HUES48 (cell line): ENCODE measurements at regions not wholly inside any gene's neighbourhood (a gene's known extent, or its start where the extent isn't known, plus 50 kb on each side); places are given as distances from the start of the nearest gene placed in this dataset.

Experiments
- H3K27ac ChIP-seq: one replicate; pipeline ENCODE4 v1.7.0; 2013; ENCODE audit warnings: low read depth, low read length, inconsistent platforms
- H3K27me3 ChIP-seq: 2 replicates; pipeline ENCODE4 v1.6.1; 2013; ENCODE audit warnings: mild to moderate bottlenecking, low read length; ENCODE audit not compliant: control insufficient read depth, insufficient read depth
- H3K36me3 ChIP-seq: 2 replicates; pipeline ENCODE4 v1.6.1; 2013; ENCODE audit warnings: low read length; ENCODE audit not compliant: control insufficient read depth, insufficient read depth
- H3K4me1 ChIP-seq: 2 replicates; pipeline ENCODE4 v1.6.1; 2013; ENCODE audit warnings: mild to moderate bottlenecking, low read length; ENCODE audit not compliant: control insufficient read depth, insufficient read depth
- H3K4me3 ChIP-seq: 2 replicates; pipeline ENCODE4 v1.5.1; 2013; ENCODE audit warnings: mild to moderate bottlenecking, low read depth, low read length
- H3K9ac ChIP-seq: 2 replicates; pipeline ENCODE4 v1.6.1; 2013; ENCODE audit warnings: mild to moderate bottlenecking, low read depth, low read length, moderate library complexity
- H3K9me3 ChIP-seq: 2 replicates; pipeline ENCODE4 v1.6.1; 2013; ENCODE audit warnings: low read length; ENCODE audit not compliant: control insufficient read depth, insufficient read depth

GRCh38 chr3:159829539-159830227, 159.0 kb upstream of the IL12A start:
- H3K27ac ChIP-seq, result no peak overlapping the region
- H3K9me3 ChIP-seq, result no peaks in the 10 kb centered on the region
- H3K4me1 ChIP-seq, result no peaks in the 10 kb centered on the region
- no peak overlapping the region for H3K9ac ChIP-seq
- no peak overlapping the region for H3K4me3 ChIP-seq
- H3K27me3 ChIP-seq, result no peaks in the 10 kb centered on the region
- no peaks in the 10 kb centered on the region for H3K36me3 ChIP-seq

GRCh38 chr3:159830523-159831154, 158.0 kb upstream of the IL12A start:
- H3K9me3 ChIP-seq, result no peaks in the 10 kb centered on the region
- no peaks in the 10 kb centered on the region for H3K27me3 ChIP-seq
- H3K9ac ChIP-seq, result no peak overlapping the region
- H3K4me3 ChIP-seq, result no peak overlapping the region
- no peaks in the 10 kb centered on the region for H3K4me1 ChIP-seq
- no peak overlapping the region for H3K27ac ChIP-seq
- H3K36me3 ChIP-seq, result no peaks in the 10 kb centered on the region

GRCh38 chr3:159831466-159831865, 157.2 kb upstream of the IL12A start:
- no peaks in the 10 kb centered on the region for H3K4me1 ChIP-seq

GRCh38 chr3:159832024-159832423, 156.6 kb upstream of the IL12A start:
- Histone ChIP-seq H3K4me3 (no peak overlapping the region), H3K27ac (no peak overlapping the region), H3K9ac (no peak overlapping the region)

More at GRCh38 chr3:159831466-159831865, 157.2 kb upstream of the IL12A start:
- Histone ChIP-seq H3K27me3 (no peaks in the 10 kb centered on the region), H3K9me3 (no peaks in the 10 kb centered on the region), H3K36me3 (no peaks in the 10 kb centered on the region), H3K4me3 (no peak overlapping the region), H3K27ac (no peak overlapping the region), H3K9ac (no peak overlapping the region)

GRCh38 chr3:159835126-159835525, 153.5 kb upstream of the IL12A start:
- Histone ChIP-seq H3K4me3 (no peak overlapping the region), H3K27ac (no peak overlapping the region), H3K36me3 (no peaks in the 10 kb centered on the region), H3K9ac (no peak overlapping the region), H3K27me3 (no peaks in the 10 kb centered on the region), H3K9me3 (no peaks in the 10 kb centered on the region), H3K4me1 (peaks cover 13% of the 10 kb centered on the region)

More at GRCh38 chr3:159832024-159832423, 156.6 kb upstream of the IL12A start:
- Histone ChIP-seq H3K27me3 (no peaks in the 10 kb centered on the region), H3K4me1 (no peaks in the 10 kb centered on the region), H3K9me3 (no peaks in the 10 kb centered on the region), H3K36me3 (no peaks in the 10 kb centered on the region)

GRCh38 chr3:159837725-159838124, 150.9 kb upstream of the IL12A start:
- H3K4me1 ChIP-seq, result peaks cover 25% of the 10 kb centered on the region
- no peak overlapping the region for H3K27ac ChIP-seq
- no peak overlapping the region for H3K9ac ChIP-seq
- H3K36me3 ChIP-seq, result no peaks in the 10 kb centered on the region
- H3K4me3 ChIP-seq, result no peak overlapping the region
- H3K9me3 ChIP-seq, result no peaks in the 10 kb centered on the region
- H3K27me3 ChIP-seq, result no peaks in the 10 kb centered on the region

GRCh38 chr3:159838938-159839337, 149.7 kb upstream of the IL12A start:
- H3K4me3 ChIP-seq, result no peak overlapping the region
- no peak overlapping the region for H3K27ac ChIP-seq
- peaks cover 28% of the 10 kb centered on the region for H3K4me1 ChIP-seq
- no peaks in the 10 kb centered on the region for H3K9me3 ChIP-seq
- no peaks in the 10 kb centered on the region for H3K27me3 ChIP-seq
- no peak overlapping the region for H3K9ac ChIP-seq
- no peaks in the 10 kb centered on the region for H3K36me3 ChIP-seq

GRCh38 chr3:159839561-159840379, 148.9 kb upstream of the IL12A start, which contains the start of gene SCHIP1:
SCHIP1 (plus strand) TSS chr3:159839861.
- no peaks in the 10 kb centered on the region for H3K9me3 ChIP-seq
- H3K36me3 ChIP-seq, result no peaks in the 10 kb centered on the region
- H3K9ac ChIP-seq, result peak within 1 kb of the TSS; percentile 95
- peak within 1 kb of the TSS; percentile 90 for H3K27ac ChIP-seq
- peak within 1 kb of the TSS; percentile 75 for H3K4me3 ChIP-seq
- peaks cover 28% of the 10 kb centered on the region for H3K4me1 ChIP-seq
- no peaks in the 10 kb centered on the region for H3K27me3 ChIP-seq

- Histone ChIP-seq H3K9me3 (no peaks in the 10 kb centered on the region), H3K36me3 (no peaks in the 10 kb centered on the region), H3K27ac (no peak overlapping the region), H3K27me3 (no peaks in the 10 kb centered on the region), H3K4me1 (peaks cover 28% of the 10 kb centered on the region), H3K9ac (peak overlapping the region; percentile 95; the same call in 1 of the 2 replicates), H3K4me3 (peak overlapping the region; percentile 75)
Measured at GRCh38 chr3:159840703-159841299, 147.8 kb upstream of the IL12A start.

- Histone ChIP-seq H3K4me3 (no peak overlapping the region), H3K27ac (no peak overlapping the region), H3K4me1 (peaks cover 28% of the 10 kb centered on the region), H3K9ac (no peak overlapping the region), H3K27me3 (no peaks in the 10 kb centered on the region), H3K36me3 (no peaks in the 10 kb centered on the region), H3K9me3 (no peaks in the 10 kb centered on the region)
Measured at GRCh38 chr3:159841766-159842165, 146.9 kb upstream of the IL12A start.
